ENCODE measurements at regions not wholly inside any gene's neighbourhood (a gene's known extent, or its start where the extent isn't known, plus 50 kb on each side); places are given as distances from the start of the nearest gene placed in this dataset.

DNA sequence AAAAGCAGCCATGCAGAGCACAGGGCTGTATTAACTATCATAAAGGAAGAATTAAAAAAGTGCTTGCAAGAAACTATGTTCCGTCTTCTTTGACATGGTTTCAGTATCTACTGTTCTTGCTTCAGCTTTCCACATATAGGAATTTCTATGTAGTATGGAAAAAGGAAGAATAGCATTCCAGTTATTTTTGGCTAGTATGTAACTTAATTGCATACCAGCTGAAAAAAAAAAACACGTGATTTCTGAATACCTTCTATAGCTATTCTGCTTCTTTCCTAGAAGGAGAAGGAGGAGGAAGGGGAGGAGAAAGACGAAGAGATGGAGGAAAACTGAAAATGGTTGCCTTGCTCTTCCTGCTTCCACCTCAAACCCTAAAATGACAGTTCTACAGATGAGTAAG, 619.0 kb downstream of the KCTD12 start:
- no peak for TF ChIP-seq EZH2 (optimal IDR thresholded peaks at IDR 0.05; ENCODE audit: low read depth, low read length)
- no peak for TF ChIP-seq EZH2phosphoT487 (IDR thresholded peaks at IDR 0.05; ENCODE audit: low read length)
- TF ChIP-seq, protein P1, sequence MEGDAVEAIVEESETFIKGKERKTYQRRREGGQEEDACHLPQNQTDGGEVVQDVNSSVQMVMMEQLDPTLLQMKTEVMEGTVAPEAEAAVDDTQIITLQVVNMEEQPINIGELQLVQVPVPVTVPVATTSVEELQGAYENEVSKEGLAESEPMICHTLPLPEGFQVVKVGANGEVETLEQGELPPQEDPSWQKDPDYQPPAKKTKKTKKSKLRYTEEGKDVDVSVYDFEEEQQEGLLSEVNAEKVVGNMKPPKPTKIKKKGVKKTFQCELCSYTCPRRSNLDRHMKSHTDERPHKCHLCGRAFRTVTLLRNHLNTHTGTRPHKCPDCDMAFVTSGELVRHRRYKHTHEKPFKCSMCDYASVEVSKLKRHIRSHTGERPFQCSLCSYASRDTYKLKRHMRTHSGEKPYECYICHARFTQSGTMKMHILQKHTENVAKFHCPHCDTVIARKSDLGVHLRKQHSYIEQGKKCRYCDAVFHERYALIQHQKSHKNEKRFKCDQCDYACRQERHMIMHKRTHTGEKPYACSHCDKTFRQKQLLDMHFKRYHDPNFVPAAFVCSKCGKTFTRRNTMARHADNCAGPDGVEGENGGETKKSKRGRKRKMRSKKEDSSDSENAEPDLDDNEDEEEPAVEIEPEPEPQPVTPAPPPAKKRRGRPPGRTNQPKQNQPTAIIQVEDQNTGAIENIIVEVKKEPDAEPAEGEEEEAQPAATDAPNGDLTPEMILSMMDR (IDR thresholded peaks at IDR 0.05; ENCODE audit: low read length), result no peak
- H2AFZ ChIP-seq (ENCODE audit: low read length), result no peak overlapping the region
- no peak overlapping the region for H3K4me3 ChIP-seq (ENCODE audit: low read length)

DNA sequence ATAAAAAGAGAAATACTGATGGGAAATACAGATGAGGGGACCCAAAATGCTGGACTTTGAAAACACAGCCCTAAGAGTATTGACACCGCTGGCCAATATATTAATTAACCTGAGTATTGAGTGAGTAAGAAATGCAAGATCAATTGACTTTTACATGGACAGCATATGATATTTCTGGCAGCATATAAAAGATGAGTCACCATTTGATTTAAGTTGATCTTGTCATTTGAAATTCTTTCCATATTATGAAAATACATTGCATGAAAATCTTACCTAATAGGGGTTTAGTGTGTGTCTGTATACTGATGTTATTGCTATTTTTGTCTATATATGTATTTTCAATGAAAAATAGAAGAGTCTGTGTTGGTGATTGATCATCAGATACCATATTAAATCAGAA, 619.6 kb downstream of the KCTD12 start:
- Histone ChIP-seq H3K36me3 (replicated peaks; ENCODE audit: insufficient read depth, low read length) (no peaks in the 10 kb centered on the region), H3K4me2 (ENCODE audit: low read depth, low read length) (no peak overlapping the region), H3F3A (ENCODE audit: insufficient read depth, low read length) (no peaks in the 10 kb centered on the region), H3K9me2 (replicated peaks; ENCODE audit: insufficient read depth, low read length) (no peaks in the 10 kb centered on the region), H3K4me3 (ENCODE audit: low read length) (no peak overlapping the region), H3K9ac (ENCODE audit: low read length) (no peak overlapping the region), H4K20me1 (ENCODE audit: insufficient read depth, low read length) (no peaks in the 10 kb centered on the region), H3K9me3 (replicated peaks; ENCODE audit: insufficient read depth, low read length) (no peaks in the 10 kb centered on the region), H2AFZ (ENCODE audit: low read length) (no peak overlapping the region), H3K27ac (ENCODE audit: low read length) (no peak overlapping the region), H3K4me1 (ENCODE audit: low read length) (no peaks in the 10 kb centered on the region), H3K79me2 (ENCODE audit: low read length) (no peaks in the 10 kb centered on the region), H3K27me3 (replicated peaks; ENCODE audit: insufficient read depth, low read length) (no peaks in the 10 kb centered on the region)
- TF ChIP-seq EZH2 (optimal IDR thresholded peaks at IDR 0.05; ENCODE audit: low read depth, low read length), result no peak
- no peak for TF ChIP-seq EZH2phosphoT487 (IDR thresholded peaks at IDR 0.05; ENCODE audit: low read length)
- TF ChIP-seq, protein P1 (IDR thresholded peaks at IDR 0.05; ENCODE audit: low read length), result no peak
- DNase-seq, result no peak

More for the DNA sequence above, 619.0 kb downstream of the KCTD12 start:
- no peak for DNase-seq
- Histone ChIP-seq H3F3A (ENCODE audit: insufficient read depth, low read length) (no peaks in the 10 kb centered on the region), H3K79me2 (ENCODE audit: low read length) (no peaks in the 10 kb centered on the region), H3K4me1 (ENCODE audit: low read length) (no peaks in the 10 kb centered on the region), H3K9me3 (replicated peaks; ENCODE audit: insufficient read depth, low read length) (no peaks in the 10 kb centered on the region), H3K9me2 (replicated peaks; ENCODE audit: insufficient read depth, low read length) (no peaks in the 10 kb centered on the region), H3K4me2 (ENCODE audit: low read depth, low read length) (no peak overlapping the region), H3K36me3 (replicated peaks; ENCODE audit: insufficient read depth, low read length) (no peaks in the 10 kb centered on the region), H4K20me1 (ENCODE audit: insufficient read depth, low read length) (no peaks in the 10 kb centered on the region), H3K27ac (ENCODE audit: low read length) (no peak overlapping the region), H3K9ac (ENCODE audit: low read length) (no peak overlapping the region), H3K27me3 (replicated peaks; ENCODE audit: insufficient read depth, low read length) (no peaks in the 10 kb centered on the region)

DNA sequence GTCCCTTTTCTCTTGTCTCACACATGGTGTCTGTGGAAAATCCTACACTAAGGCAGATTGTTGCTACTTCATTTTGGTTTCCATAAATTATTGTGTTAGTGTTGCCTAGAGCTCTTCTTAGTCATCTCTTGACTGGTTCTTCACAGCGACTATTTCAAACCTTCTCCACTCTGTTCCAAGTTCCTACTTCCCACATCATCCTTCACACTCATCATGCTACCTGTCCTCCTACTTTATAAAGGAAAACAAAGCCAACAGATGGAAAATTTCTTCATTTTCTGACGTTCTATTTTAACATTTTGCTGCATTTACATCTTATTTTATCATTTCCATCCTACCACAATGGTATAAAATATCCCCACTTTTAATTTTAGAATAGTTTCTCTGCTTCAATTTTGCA, 614.1 kb downstream of the LMO7 start:
- no peaks in the 10 kb centered on the region for H3K79me2 ChIP-seq (ENCODE audit: low read length)
- H3K4me1 ChIP-seq (ENCODE audit: low read length), result no peaks in the 10 kb centered on the region
- H3K4me2 ChIP-seq (ENCODE audit: low read depth, low read length), result no peak overlapping the region
- TF ChIP-seq, protein P1 (IDR thresholded peaks at IDR 0.05; ENCODE audit: low read length), result no peak
- TF ChIP-seq EZH2phosphoT487 (IDR thresholded peaks at IDR 0.05; ENCODE audit: low read length) (no peak), EZH2 (optimal IDR thresholded peaks at IDR 0.05; ENCODE audit: low read depth, low read length) (no peak)
- H3K9me3 ChIP-seq (replicated peaks; ENCODE audit: insufficient read depth, low read length), result no peaks in the 10 kb centered on the region
- no peak overlapping the region for H3K4me3 ChIP-seq (ENCODE audit: low read length)
- no peaks in the 10 kb centered on the region for H4K20me1 ChIP-seq (ENCODE audit: insufficient read depth, low read length)
- no peak overlapping the region for H2AFZ ChIP-seq (ENCODE audit: low read length)
- no peaks in the 10 kb centered on the region for H3K27me3 ChIP-seq (replicated peaks; ENCODE audit: insufficient read depth, low read length)
- no peaks in the 10 kb centered on the region for H3F3A ChIP-seq (ENCODE audit: insufficient read depth, low read length)
- no peaks in the 10 kb centered on the region for H3K36me3 ChIP-seq (replicated peaks; ENCODE audit: insufficient read depth, low read length)
- DNase-seq, result no peak
- no peaks in the 10 kb centered on the region for H3K9me2 ChIP-seq (replicated peaks; ENCODE audit: insufficient read depth, low read length)
- H3K27ac ChIP-seq (ENCODE audit: low read length), result no peak overlapping the region
- H3K9ac ChIP-seq (ENCODE audit: low read length), result no peak overlapping the region

Data from MM.1S (cell line).